ENCODE measurements at regions not wholly inside any gene's neighbourhood (a gene's known extent, or its start where the extent isn't known, plus 50 kb on each side); places are given as distances from the start of the nearest gene placed in this dataset.

DNA sequence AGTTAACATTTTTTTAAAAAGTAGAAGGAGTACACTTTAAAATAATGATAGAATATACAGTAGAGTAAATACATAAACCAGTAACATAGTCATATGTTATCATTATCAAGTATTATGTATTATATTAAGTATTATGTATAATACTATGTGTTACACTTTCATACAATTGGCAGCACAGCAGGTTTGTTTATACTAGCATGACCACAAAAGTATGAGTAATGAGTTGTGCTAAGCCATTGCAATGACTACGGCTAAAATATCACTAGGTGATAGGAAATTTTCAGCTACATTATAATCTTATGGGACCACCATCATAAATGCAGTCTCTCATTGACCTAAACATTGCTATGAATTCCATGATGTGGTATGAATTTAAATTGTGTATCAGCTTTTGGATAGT lies 506.0 kb downstream of the HTR1A start:
- TF ChIP-seq, protein P1, sequence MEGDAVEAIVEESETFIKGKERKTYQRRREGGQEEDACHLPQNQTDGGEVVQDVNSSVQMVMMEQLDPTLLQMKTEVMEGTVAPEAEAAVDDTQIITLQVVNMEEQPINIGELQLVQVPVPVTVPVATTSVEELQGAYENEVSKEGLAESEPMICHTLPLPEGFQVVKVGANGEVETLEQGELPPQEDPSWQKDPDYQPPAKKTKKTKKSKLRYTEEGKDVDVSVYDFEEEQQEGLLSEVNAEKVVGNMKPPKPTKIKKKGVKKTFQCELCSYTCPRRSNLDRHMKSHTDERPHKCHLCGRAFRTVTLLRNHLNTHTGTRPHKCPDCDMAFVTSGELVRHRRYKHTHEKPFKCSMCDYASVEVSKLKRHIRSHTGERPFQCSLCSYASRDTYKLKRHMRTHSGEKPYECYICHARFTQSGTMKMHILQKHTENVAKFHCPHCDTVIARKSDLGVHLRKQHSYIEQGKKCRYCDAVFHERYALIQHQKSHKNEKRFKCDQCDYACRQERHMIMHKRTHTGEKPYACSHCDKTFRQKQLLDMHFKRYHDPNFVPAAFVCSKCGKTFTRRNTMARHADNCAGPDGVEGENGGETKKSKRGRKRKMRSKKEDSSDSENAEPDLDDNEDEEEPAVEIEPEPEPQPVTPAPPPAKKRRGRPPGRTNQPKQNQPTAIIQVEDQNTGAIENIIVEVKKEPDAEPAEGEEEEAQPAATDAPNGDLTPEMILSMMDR (IDR thresholded peaks at IDR 0.05; ENCODE audit: low read length): no peak
- no peak for TF ChIP-seq EZH2 (IDR thresholded peaks at IDR 0.05; ENCODE audit: borderline replicate concordance, low read length)

Measured in OCI-LY1 (cell line).